Fibroblast of lung (primary cell): ENCODE measurements at regions not wholly inside any gene's neighbourhood (a gene's known extent, or its start where the extent isn't known, plus 50 kb on each side); places are given as distances from the start of the nearest gene placed in this dataset.
A peak's percentile ranks its signal among the peaks of the same experiment; 100 is the strongest.

Source experiments
- DNase-seq, 2 donors: peaks; one replicate each; pipeline versions ENCODE4 v3.0.0 to v3.0.0-alpha.2; 2010; ENCODE audit warnings: low read depth in 2 of 2
- H2AFZ ChIP-seq: 2 replicates; pipeline ENCODE4 v1.5.1; 2012; ENCODE audit warnings: low read length, control low read depth, inconsistent platforms
- H3K27ac ChIP-seq: 2 replicates; pipeline ENCODE4 v1.5.1; 2011; ENCODE audit warnings: low read length, control low read depth; ENCODE audit not compliant: insufficient read depth
- H3K27me3 ChIP-seq: 2 replicates; pipeline ENCODE4 v1.5.1; 2011; ENCODE audit warnings: mild to moderate bottlenecking, low read length; ENCODE audit not compliant: control insufficient read depth, insufficient read depth
- H3K36me3 ChIP-seq: 2 replicates; pipeline ENCODE4 v1.5.1; 2011; ENCODE audit warnings: low read length; ENCODE audit not compliant: control insufficient read depth, insufficient read depth
- H3K4me1 ChIP-seq: 2 replicates; pipeline ENCODE4 v1.5.1; 2011; ENCODE audit warnings: low read length; ENCODE audit not compliant: control insufficient read depth, insufficient read depth; ENCODE audit errors: extremely low read depth
- H3K4me2 ChIP-seq: 2 replicates; pipeline ENCODE4 v1.5.1; 2011; ENCODE audit warnings: low read length, control low read depth; ENCODE audit not compliant: insufficient read depth; ENCODE audit errors: extremely low read depth
- H3K4me3 ChIP-seq, 4 experiments: fragments of 200-600 bp in 1 of 4; sonication (generic) in 1 of 4; replicated peaks in 1 of 4; 2 replicates each; pipeline ENCODE4 v1.5.1; 2011 to 2016; ENCODE audit warnings: low read length in 4 of 4, low read depth in 3 of 4, mild to moderate bottlenecking in 3 of 4, control low read depth in 2 of 4, inconsistent platforms in 1 of 4, mixed read lengths in 1 of 4; ENCODE audit not compliant: insufficient read depth in 1 of 4; ENCODE audit errors: control extremely low read depth in 1 of 4
- H3K79me2 ChIP-seq: 2 replicates; pipeline ENCODE4 v1.5.1; 2012; ENCODE audit warnings: mild to moderate bottlenecking, low read length, inconsistent platforms; ENCODE audit not compliant: control insufficient read depth, insufficient read depth
- H3K9ac ChIP-seq: 2 replicates; pipeline ENCODE4 v1.5.1; 2011; ENCODE audit warnings: mild to moderate bottlenecking, low read length, control low read depth; ENCODE audit not compliant: insufficient read depth
- H3K9me3 ChIP-seq: 2 replicates; pipeline ENCODE4 v1.5.1; 2012; ENCODE audit warnings: low read depth, low read length; ENCODE audit not compliant: control insufficient read depth, insufficient read depth
- H4K20me1 ChIP-seq: 2 replicates; pipeline ENCODE4 v1.5.1; 2011; ENCODE audit warnings: low read length; ENCODE audit not compliant: control insufficient read depth, insufficient read depth; ENCODE audit errors: extremely low read depth
- EZH2 ChIP-seq: IDR thresholded peaks from 2 replicates; pipeline ENCODE4 v1.5.1; 2012; ENCODE audit warnings: low read length, control low read depth, mild to moderate bottlenecking; ENCODE audit errors: missing control alignments
- TF ChIP-seq, protein P1 (sequence below), 2 donors: IDR thresholded peaks in 1 of 2; conservative IDR thresholded peaks in 1 of 2; 1 replicate in 1 of 2; 2 replicates in 1 of 2; pipeline ENCODE4 v1.5.1; 2011 to 2012; ENCODE audit warnings: low read length in 2 of 2, control low read depth in 1 of 2, inconsistent platforms in 1 of 2, low read depth in 1 of 2, mild to moderate bottlenecking in 1 of 2

DNA sequence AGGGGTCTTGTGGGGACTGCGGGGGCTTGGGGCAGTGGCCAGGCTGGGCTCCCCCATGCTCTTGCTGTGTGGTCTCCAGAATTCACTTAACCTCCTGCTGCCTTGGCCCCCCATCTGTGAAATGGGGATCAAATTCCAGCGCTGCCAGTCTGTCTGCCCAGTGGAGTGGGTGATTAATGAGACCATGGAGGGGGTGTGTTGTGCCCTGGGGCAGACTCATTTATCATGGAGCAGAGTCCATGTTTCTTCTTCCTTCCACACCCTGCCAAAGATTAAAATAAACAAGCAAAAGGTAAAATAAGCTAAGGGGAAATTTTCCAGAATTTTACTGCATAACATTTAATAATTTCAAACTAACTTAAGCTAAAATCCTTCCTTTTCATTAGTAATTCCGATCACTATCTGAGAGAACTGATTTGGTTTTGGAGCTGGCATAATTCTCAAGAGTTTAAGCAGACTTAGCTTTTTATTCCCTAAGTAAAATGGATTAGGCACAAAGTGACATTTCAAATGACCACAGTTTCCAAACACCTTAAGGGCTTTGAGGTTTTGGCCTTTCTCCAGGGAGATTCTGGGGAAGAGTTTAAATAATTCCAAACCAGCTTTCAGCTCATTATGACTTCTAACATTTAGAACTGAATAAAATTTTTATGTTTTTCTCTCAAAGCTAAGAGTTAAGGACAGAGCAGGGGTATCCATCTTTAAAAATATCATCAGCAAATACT, 211.9 kb downstream of the CXCL12 start:
- Histone ChIP-seq H3K9me3 (no peaks in the 10 kb centered on the region), H3K9ac (no peak overlapping the region), H4K20me1 (no peaks in the 10 kb centered on the region), H3K4me3 (no peak overlapping the region), H3K27me3 (no peaks in the 10 kb centered on the region), H2AFZ (no peak overlapping the region), H3K4me2 (no peak overlapping the region), H3K27ac (no peak overlapping the region), H3K4me1 (no peaks in the 10 kb centered on the region), H3K36me3 (no peaks in the 10 kb centered on the region), H3K79me2 (no peaks in the 10 kb centered on the region)
- TF ChIP-seq, protein P1, sequence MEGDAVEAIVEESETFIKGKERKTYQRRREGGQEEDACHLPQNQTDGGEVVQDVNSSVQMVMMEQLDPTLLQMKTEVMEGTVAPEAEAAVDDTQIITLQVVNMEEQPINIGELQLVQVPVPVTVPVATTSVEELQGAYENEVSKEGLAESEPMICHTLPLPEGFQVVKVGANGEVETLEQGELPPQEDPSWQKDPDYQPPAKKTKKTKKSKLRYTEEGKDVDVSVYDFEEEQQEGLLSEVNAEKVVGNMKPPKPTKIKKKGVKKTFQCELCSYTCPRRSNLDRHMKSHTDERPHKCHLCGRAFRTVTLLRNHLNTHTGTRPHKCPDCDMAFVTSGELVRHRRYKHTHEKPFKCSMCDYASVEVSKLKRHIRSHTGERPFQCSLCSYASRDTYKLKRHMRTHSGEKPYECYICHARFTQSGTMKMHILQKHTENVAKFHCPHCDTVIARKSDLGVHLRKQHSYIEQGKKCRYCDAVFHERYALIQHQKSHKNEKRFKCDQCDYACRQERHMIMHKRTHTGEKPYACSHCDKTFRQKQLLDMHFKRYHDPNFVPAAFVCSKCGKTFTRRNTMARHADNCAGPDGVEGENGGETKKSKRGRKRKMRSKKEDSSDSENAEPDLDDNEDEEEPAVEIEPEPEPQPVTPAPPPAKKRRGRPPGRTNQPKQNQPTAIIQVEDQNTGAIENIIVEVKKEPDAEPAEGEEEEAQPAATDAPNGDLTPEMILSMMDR (conservative IDR thresholded peaks at IDR 0.05 in 1 of 2, IDR thresholded peaks at IDR 0.05 in 1 of 2; ENCODE audit: low read depth in 1 of 2, low read length in 2 of 2), result no peak
- TF ChIP-seq EZH2, result no peak
- DNase-seq, result peak in 1 of 2 donors; percentile 6

DNA sequence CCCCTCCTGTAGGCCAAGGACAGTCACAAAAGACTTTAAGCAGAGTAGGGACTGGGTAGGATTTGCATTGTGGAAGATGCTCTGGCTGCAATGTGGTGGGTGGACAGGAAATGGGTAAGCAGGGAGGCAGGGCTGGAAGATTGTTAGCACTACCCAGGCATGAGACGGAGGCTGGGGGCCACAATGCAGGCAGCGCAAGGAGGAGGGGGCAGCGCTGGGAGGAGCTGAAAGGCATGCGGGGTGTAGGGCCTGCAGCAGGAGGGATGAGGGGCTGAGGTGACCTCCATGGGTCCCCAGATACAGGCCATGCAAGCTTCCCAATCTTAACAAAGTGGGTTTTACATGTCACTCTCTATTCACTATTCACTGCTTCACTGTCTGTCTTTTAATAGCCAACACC, 213.1 kb downstream of the CXCL12 start:
- Histone ChIP-seq H3K4me3 (no peak overlapping the region), H2AFZ (no peak overlapping the region), H3K4me1 (no peaks in the 10 kb centered on the region), H3K36me3 (no peaks in the 10 kb centered on the region), H3K9ac (no peak overlapping the region), H3K79me2 (no peaks in the 10 kb centered on the region), H3K4me2 (no peak overlapping the region), H4K20me1 (no peaks in the 10 kb centered on the region), H3K9me3 (no peaks in the 10 kb centered on the region), H3K27me3 (no peaks in the 10 kb centered on the region), H3K27ac (no peak overlapping the region)
- DNase-seq, result no peak
- TF ChIP-seq, protein P1 (conservative IDR thresholded peaks at IDR 0.05 in 1 of 2, IDR thresholded peaks at IDR 0.05 in 1 of 2; ENCODE audit: low read depth in 1 of 2, low read length in 2 of 2), result no peak
- TF ChIP-seq EZH2, result no peak

DNA sequence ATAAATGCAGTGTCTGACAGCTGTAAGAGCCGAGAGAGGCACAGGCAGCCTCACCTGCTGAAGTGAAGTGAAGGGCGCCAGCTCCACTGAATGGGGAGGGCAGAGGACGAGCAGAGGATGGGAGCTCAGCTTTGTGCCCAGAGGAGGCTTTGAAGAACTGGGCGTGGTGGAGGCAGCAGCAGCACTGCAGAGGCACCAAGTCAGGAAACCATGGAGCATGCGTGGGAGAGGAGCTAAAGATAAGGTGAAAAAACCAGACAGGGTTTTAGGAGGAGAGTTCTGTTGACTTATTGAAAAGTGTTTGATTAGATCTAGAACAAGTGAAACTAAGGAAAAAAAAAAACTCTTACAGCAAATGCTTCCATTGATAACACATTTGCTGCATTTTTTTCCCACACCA, 216.4 kb downstream of the CXCL12 start:
- Histone ChIP-seq H3K36me3 (no peaks in the 10 kb centered on the region), H2AFZ (no peak overlapping the region), H4K20me1 (no peaks in the 10 kb centered on the region), H3K9me3 (no peaks in the 10 kb centered on the region), H3K4me3 (no peak overlapping the region), H3K9ac (no peak overlapping the region), H3K4me2 (no peak overlapping the region), H3K27ac (no peak overlapping the region), H3K27me3 (no peaks in the 10 kb centered on the region), H3K4me1 (no peaks in the 10 kb centered on the region), H3K79me2 (no peaks in the 10 kb centered on the region)
- DNase-seq, result no peak
- TF ChIP-seq, protein P1 (conservative IDR thresholded peaks at IDR 0.05 in 1 of 2, IDR thresholded peaks at IDR 0.05 in 1 of 2; ENCODE audit: low read depth in 1 of 2, low read length in 2 of 2), result no peak
- TF ChIP-seq EZH2, result no peak
